SK-N-SH treated with all-trans-retinoic acid at 6 μM for 48 hours (cell line): ENCODE measurements at regions not wholly inside any gene's neighbourhood (a gene's known extent, or its start where the extent isn't known, plus 50 kb on each side); places are given as distances from the start of the nearest gene placed in this dataset.

Experiments used
- ATAC-seq: fragments of 200-7000 bp; cut with Tn5 transposase; 3 replicates; pipeline ENCODE4 v1.9.1; 2020; ENCODE audit warnings: mild to moderate bottlenecking, moderate library complexity
- ARNTL ChIP-seq: fragments of 450-650 bp; formaldehyde crosslinking; IDR thresholded peaks from 2 replicates; pipeline ENCODE4 v1.5.0; 2020; ENCODE audit warnings: low read depth, mild to moderate bottlenecking, moderate library complexity, borderline replicate concordance
- CSDC2 ChIP-seq: fragments of 250-450 bp; sonication (Bioruptor Pico); IDR thresholded peaks from 2 replicates; pipeline ENCODE4 v1.5.0; 2020; ENCODE audit warnings: mild to moderate bottlenecking, moderate library complexity
- ESRRG ChIP-seq: fragments of 250-450 bp; sonication (Bioruptor Pico); IDR thresholded peaks from 2 replicates; pipeline ENCODE4 v1.6.1; 2021; ENCODE audit warnings: mild to moderate bottlenecking
- GLIS3 ChIP-seq: fragments of 250-450 bp; sonication (Bioruptor Pico); IDR thresholded peaks from 2 replicates; pipeline ENCODE4 v1.5.0; 2020; ENCODE audit warnings: mild to moderate bottlenecking, moderate library complexity
- ISL1 ChIP-seq: fragments of 250-450 bp; sonication (Bioruptor Pico); IDR thresholded peaks from 2 replicates; pipeline ENCODE4 v2.1.2; 2022; ENCODE audit warnings: mild to moderate bottlenecking, moderate library complexity
- PPARA ChIP-seq: fragments of 250-450 bp; sonication (Bioruptor Pico); IDR thresholded peaks from 2 replicates; pipeline ENCODE4 v1.5.0; 2020; ENCODE audit warnings: mild to moderate bottlenecking, borderline replicate concordance
- TCF4 ChIP-seq: fragments of 250-450 bp; sonication (Bioruptor Pico); IDR thresholded peaks from 2 replicates; pipeline ENCODE4 v1.8.0; 2021; ENCODE audit warnings: mild to moderate bottlenecking, moderate library complexity, borderline replicate concordance
- TOX ChIP-seq: fragments of 250-450 bp; sonication (Bioruptor Pico); IDR thresholded peaks from 2 replicates; pipeline ENCODE4 v1.8.0; 2021; ENCODE audit warnings: mild to moderate bottlenecking, moderate library complexity, borderline replicate concordance
- ZC3H10 ChIP-seq: fragments of 250-450 bp; sonication (Bioruptor Pico); IDR thresholded peaks from 2 replicates; pipeline ENCODE4 v1.5.1; 2021; ENCODE audit warnings: mild to moderate bottlenecking, moderate library complexity
- ZFP3 ChIP-seq: fragments of 250-450 bp; sonication (Bioruptor Pico); IDR thresholded peaks from 2 replicates; pipeline ENCODE4 v1.5.0; 2020; ENCODE audit warnings: mild to moderate bottlenecking, moderate library complexity
- ZNF565 ChIP-seq: fragments of 450-650 bp; formaldehyde crosslinking; conservative IDR thresholded peaks from 2 replicates; pipeline ENCODE4 v1.5.0; 2020; ENCODE audit warnings: low read depth, mild to moderate bottlenecking, moderate library complexity
- ZNF70 ChIP-seq: fragments of 450-650 bp; formaldehyde crosslinking; IDR thresholded peaks from 2 replicates; pipeline ENCODE4 v1.5.0; 2020; ENCODE audit warnings: mild to moderate bottlenecking, moderate library complexity
- TF ChIP-seq, protein P1 (sequence below): fragments of 250-450 bp; sonication (Bioruptor Pico); IDR thresholded peaks from 2 replicates; pipeline ENCODE4 v1.8.0; 2020; ENCODE audit warnings: mild to moderate bottlenecking, moderate library complexity, borderline replicate concordance
- TF ChIP-seq, protein P2 (sequence below): fragments of 250-450 bp; sonication (Bioruptor Pico); IDR thresholded peaks from 2 replicates; pipeline ENCODE4 v1.8.0; 2021; ENCODE audit warnings: low read depth, mild to moderate bottlenecking, moderate library complexity, borderline replicate concordance
- TF ChIP-seq, protein P3 (sequence below): fragments of 250-450 bp; sonication (Bioruptor Pico); IDR thresholded peaks from 2 replicates; pipeline ENCODE4 v1.5.1; 2021; ENCODE audit warnings: mild to moderate bottlenecking, moderate library complexity
- TF ChIP-seq, protein P4 (sequence below): fragments of 250-450 bp; sonication (Bioruptor Pico); IDR thresholded peaks from 2 replicates; pipeline ENCODE4 v1.5.0; 2020; ENCODE audit warnings: mild to moderate bottlenecking, moderate library complexity

DNA sequence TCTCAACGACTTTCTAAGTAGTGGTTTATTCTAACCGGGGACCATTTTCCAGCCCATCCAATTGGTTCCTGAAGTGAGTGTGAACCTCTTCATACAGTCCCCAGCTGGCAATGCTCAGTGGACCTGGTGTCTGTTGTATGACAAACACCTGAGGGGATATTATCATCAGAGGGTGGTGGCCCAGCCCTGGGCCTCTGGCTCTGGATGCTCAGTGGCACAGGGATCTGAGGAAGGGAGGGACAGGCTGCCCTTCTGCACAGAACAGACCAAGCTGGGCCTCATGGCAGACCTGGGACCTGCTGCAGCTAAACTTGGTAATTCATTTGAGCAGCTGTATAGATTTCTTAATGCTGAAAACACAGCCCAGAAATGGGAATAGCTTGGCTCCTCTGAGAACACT lies 72.6 kb downstream of the IRX5 start:
- TF ChIP-seq ESRRG (CRISPR knock-in tag) (no peak), GLIS3 (CRISPR knock-in tag) (no peak), ZC3H10 (CRISPR knock-in tag) (no peak), CSDC2 (no peak), ARNTL (CRISPR knock-in tag) (no peak), TCF4 (CRISPR knock-in tag) (no peak), ZNF70 (CRISPR knock-in tag) (no peak), ZFP3 (CRISPR knock-in tag) (no peak)
- TF ChIP-seq, protein P1, sequence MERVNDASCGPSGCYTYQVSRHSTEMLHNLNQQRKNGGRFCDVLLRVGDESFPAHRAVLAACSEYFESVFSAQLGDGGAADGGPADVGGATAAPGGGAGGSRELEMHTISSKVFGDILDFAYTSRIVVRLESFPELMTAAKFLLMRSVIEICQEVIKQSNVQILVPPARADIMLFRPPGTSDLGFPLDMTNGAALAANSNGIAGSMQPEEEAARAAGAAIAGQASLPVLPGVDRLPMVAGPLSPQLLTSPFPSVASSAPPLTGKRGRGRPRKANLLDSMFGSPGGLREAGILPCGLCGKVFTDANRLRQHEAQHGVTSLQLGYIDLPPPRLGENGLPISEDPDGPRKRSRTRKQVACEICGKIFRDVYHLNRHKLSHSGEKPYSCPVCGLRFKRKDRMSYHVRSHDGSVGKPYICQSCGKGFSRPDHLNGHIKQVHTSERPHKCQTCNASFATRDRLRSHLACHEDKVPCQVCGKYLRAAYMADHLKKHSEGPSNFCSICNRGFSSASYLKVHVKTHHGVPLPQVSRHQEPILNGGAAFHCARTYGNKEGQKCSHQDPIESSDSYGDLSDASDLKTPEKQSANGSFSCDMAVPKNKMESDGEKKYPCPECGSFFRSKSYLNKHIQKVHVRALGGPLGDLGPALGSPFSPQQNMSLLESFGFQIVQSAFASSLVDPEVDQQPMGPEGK (CRISPR knock-in tag), result no peak
- TF ChIP-seq, protein P2, sequence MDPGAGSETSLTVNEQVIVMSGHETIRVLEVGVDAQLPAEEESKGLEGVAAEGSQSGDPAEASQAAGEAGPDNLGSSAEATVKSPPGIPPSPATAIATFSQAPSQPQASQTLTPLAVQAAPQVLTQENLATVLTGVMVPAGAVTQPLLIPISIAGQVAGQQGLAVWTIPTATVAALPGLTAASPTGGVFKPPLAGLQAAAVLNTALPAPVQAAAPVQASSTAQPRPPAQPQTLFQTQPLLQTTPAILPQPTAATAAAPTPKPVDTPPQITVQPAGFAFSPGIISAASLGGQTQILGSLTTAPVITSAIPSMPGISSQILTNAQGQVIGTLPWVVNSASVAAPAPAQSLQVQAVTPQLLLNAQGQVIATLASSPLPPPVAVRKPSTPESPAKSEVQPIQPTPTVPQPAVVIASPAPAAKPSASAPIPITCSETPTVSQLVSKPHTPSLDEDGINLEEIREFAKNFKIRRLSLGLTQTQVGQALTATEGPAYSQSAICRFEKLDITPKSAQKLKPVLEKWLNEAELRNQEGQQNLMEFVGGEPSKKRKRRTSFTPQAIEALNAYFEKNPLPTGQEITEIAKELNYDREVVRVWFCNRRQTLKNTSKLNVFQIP (CRISPR knock-in tag), result no peak
- ATAC-seq, result no peak

DNA sequence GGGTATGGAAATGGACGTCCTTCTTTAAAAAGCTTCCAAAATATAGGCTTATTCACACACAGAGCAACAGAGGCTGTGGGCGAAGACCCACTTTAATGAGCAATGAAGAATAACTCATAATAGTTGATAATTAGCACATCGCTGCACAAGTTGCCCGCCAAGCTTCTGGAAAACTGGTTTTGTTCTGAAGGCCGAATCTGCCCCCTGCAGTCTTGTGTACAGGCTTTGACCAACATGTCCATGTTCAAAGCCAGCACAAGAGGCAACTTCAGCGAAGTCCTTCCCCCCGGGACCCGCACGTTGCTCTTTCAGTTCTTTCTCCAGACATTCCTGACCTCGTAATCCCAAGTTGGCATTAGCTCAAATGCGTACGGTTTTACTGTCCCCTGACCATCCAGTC lies 73.3 kb downstream of the IRX5 start:
- no peak for TF ChIP-seq ZNF70 (CRISPR knock-in tag)
- TF ChIP-seq, protein P3, sequence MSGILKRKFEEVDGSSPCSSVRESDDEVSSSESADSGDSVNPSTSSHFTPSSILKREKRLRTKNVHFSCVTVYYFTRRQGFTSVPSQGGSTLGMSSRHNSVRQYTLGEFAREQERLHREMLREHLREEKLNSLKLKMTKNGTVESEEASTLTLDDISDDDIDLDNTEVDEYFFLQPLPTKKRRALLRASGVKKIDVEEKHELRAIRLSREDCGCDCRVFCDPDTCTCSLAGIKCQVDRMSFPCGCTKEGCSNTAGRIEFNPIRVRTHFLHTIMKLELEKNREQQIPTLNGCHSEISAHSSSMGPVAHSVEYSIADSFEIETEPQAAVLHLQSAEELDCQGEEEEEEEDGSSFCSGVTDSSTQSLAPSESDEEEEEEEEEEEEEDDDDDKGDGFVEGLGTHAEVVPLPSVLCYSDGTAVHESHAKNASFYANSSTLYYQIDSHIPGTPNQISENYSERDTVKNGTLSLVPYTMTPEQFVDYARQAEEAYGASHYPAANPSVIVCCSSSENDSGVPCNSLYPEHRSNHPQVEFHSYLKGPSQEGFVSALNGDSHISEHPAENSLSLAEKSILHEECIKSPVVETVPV, result no peak
- TF ChIP-seq, protein P1 (CRISPR knock-in tag), result no peak
- TF ChIP-seq, protein P2 (CRISPR knock-in tag), result no peak
- ATAC-seq, result no peak

DNA sequence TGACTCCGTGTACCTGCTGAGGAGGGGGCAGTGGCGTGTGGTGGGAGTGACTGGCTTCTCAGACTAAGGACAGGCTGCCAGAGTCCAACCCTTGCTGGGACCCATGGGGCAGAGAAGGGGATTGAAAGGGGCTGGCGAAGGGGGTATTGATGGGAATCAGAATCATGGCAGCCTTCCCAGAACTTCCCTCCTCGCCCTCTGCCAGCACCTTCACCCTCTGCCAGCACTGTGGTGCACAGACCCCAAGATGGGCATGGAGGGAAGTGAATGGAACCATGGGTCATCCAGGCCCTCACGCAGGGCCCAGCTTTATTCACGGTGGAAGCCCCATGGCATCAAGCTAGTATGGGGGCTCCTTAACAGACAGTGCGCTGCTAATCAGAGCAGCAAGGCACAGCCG lies 76.8 kb downstream of the IRX5 start:
- ATAC-seq, result no peak
- TF ChIP-seq GLIS3 (CRISPR knock-in tag) (no peak), ZNF565 (CRISPR knock-in tag) (no peak), CSDC2 (no peak), TCF4 (CRISPR knock-in tag) (no peak), PPARA (no peak), ZFP3 (CRISPR knock-in tag) (no peak), ISL1 (CRISPR knock-in tag) (no peak), TOX (CRISPR knock-in tag) (no peak), ZNF70 (CRISPR knock-in tag) (no peak)
- TF ChIP-seq, protein P3, result no peak
- TF ChIP-seq, protein P4, sequence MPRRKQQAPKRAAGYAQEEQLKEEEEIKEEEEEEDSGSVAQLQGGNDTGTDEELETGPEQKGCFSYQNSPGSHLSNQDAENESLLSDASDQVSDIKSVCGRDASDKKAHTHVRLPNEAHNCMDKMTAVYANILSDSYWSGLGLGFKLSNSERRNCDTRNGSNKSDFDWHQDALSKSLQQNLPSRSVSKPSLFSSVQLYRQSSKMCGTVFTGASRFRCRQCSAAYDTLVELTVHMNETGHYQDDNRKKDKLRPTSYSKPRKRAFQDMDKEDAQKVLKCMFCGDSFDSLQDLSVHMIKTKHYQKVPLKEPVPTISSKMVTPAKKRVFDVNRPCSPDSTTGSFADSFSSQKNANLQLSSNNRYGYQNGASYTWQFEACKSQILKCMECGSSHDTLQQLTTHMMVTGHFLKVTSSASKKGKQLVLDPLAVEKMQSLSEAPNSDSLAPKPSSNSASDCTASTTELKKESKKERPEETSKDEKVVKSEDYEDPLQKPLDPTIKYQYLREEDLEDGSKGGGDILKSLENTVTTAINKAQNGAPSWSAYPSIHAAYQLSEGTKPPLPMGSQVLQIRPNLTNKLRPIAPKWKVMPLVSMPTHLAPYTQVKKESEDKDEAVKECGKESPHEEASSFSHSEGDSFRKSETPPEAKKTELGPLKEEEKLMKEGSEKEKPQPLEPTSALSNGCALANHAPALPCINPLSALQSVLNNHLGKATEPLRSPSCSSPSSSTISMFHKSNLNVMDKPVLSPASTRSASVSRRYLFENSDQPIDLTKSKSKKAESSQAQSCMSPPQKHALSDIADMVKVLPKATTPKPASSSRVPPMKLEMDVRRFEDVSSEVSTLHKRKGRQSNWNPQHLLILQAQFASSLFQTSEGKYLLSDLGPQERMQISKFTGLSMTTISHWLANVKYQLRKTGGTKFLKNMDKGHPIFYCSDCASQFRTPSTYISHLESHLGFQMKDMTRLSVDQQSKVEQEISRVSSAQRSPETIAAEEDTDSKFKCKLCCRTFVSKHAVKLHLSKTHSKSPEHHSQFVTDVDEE (CRISPR knock-in tag), result no peak
- TF ChIP-seq, all 23 proteins: peak for 0
